ENCODE measurements at regions not wholly inside any gene's neighbourhood (a gene's known extent, or its start where the extent isn't known, plus 50 kb on each side); places are given as distances from the start of the nearest gene placed in this dataset.

DNA sequence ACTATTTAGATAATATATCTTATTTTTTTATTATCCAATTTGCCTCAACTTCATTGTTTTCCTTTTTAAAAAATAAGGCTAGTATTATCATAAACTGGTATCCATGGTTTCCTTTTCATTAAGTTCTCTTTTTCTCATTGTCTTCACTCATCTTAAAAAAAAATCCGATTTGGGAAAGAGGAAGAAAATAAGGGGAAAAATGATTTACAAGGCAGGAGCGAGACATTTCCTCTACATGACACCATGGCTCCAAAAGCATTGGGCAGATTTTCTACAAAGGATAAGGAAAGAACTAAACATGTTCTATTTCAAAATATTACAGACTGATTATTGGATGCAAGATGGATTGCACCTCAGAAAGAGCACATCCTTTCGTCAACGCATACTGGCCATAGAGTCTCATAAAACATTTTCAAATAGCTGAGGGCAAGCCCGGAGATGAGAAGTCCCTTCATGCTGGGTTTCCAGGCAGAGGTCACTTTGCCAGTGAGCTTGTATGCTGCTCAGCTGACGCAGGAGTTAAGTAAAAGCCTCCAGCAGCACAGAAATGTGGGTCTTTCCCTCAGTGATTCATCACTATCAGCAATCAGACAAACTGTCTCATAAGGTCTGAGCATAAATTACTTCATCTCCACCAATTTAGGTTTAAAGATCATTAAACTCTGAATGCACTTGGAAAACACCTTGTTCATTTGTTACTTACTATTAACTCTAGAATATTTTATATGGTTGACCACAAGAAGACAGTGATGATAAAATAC, 129.0 kb upstream of the TNFAIP3 start:
- DNase-seq: no peak

DNA sequence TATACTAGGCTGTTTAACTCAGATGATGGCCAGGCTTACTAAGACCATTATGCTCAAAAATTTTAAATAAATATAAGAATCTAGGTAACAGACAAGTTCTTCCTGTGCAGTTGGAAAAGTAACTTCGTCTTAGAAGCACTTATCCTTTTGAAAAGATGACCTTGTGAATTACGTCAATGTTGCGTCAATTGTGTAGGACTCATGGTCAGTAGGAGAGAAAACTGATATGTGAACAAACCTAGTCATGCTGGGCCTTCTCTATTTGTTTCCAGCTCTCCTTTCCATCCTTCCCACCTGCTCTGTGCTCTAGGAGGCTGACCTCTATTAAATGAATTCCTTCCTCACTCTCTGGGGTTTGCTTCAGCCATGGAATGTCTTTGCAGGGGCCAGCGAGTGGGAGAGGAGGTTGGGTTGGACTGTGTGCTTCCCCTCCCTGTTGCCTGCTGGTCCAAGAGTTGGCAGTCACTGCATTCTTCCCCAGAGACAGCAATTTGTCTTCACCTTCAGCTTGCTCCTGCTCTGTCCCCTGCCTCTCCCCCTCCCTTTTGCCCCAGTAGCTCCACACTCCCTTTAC, 128.0 kb upstream of the TNFAIP3 start:
- no peak for DNase-seq

DNA sequence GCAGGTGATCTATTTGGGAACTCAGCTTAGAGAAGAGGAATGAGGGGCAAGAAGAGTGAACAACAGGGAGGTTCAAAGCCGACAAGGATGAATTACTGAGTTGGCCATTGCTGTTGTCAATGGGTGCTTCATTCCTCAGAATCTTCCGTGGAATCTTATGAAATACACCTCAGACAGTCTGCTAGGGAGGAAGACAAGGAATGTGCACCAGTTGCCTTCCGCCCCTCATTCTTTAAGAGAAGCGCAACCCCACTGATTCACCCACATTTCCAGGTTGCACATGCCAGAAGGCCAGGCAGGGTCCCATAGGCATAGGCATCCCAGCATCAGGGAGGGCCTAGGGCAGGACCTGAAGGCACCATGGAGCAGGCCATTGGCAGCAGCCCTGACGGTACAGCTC, 127.5 kb upstream of the TNFAIP3 start:
- no peak for DNase-seq

DNA sequence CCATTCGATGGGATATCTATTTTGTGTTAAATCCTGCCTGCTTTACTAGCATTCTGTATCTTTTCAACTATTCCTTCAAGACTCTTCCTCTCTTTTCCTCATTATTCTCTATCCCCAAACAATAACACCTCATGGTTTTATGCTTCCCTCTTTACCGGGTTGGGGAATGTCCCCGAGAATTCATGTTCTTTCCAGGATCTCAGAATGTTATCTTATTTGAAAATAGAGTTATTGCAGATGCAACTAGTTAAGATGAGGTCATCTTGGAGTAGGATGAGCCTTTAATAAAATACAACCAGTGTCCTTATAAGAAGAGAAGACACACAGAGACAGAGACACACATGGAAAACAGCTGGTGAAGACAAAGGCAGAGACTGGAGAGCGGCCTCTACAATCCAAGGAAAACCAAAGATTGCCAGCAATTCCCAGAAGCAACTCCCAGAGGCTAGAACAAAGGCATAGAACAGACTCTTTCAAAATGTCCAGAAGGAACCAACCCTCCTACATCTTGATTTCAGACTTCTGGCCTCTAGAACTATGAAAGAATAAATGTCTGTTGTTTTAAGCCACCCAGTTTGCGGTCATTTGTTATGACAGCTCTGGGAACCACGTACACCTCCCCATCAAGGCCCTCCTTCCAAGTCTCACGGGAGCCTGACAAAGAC, 126.8 kb upstream of the TNFAIP3 start:
- no peak for DNase-seq

DNA sequence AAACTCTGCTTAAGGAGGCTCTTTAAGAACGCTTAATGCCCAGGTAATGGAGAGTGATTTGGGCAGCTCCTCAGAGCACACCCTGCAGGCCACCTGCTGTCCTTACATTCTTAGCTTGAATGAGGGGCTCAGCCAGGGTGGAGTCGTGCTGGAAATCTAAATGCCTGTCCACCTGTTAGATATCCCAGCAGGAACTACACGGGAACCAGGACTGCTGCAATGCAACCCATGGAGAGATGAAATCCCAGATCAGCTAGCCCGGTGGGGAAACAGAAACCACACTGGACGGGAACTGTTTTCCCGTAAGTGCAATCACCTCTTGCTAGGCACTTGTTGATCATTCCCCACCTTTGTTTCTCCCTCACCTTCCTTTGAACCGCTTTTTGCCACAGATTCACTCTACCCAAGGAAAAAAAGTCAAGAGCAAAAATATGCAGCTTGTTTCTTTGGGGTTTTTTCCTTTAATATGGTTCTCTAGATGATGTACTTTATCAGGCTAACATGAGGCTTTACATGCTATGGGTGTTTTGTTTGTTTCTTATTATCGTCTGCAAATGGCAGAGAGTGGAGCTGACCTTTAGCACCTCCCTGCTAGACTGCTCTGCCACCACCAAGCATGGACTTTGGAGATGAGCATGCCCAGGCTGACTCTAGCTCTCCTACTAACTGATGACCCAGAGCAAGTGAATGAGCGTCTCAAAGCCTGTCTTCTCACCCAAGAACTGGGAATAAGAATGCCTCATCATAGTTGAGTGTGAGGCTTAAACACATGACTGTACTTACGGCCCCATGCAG, 125.9 kb upstream of the TNFAIP3 start:
- no peak for DNase-seq

DNA sequence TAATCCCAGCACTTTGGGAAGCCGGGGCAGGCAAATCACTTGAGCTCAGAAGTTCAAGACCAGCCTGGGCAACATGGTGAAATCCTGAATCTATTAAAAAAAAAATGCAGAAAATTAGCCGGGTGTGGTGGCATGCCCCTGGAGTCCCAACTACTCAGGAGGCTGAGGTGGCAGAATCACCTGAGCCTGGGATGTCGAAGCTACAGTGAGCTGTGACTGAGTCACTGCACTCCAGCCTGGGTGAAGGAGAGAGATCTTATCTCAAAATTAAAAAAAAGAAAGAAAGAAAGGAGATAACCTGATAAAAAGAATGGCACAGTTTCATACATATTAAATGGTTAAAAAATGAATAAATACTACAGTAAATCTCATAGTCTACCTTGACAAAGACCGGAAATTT, 123.6 kb upstream of the TNFAIP3 start:
- DNase-seq: no peak

DNA sequence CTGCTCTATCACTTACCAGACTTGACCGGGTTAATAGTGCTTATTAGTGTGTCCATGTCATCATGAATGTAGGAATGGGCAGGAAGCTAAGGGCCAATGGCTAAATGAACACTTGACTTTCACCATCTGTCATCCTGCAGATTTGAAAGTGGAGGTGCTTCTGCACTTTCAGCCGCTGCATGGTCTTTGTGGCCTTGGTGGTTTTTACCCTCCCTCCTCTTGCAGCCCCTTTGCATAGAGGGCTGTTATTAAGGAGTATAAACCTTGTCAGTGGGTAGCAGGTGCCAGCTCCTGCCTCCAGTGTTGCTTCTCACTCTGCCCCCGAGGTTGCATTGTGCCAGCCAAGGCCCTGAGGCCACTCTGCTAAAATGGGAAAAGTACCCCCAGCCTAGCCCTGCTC, 122.2 kb upstream of the TNFAIP3 start:
- no peak for DNase-seq

DNA sequence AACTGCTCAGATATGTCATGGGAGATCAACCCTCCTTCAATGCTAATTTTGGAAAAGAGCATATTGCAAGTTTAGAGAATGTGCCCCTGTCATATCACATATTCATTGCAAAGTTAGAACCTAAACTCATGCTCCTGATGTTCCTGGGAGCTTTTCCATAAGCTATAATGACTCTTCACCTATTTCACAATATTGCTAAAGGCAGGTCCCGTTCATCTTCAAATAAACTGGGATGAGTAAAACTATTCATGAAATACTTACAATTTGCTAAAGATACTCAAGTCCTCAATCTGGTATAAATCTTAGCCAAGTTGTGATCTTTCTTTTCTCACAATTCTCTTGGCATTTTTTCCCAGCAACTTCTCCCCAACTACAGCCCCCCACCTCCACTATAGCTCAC, 121.7 kb upstream of the TNFAIP3 start:
- no peak for DNase-seq

DNA sequence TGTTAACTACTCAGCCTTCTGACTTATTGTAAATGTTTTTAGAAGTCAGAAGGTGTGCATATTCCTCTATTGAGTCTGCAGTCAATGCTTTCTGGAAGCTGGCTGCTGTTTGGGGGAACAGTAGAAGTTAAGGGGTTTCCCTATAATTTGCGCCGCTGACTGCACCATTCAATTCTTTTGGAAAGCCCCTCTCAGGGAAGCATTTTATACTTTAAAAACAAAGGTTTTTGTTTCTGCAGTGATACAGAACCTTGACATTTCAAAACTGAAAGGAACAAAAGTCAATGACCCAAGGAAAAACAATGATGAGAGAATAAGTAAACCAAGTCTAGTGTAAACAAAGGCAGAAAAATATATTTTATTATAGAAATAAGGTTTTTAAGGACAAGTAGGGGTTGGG, 120.8 kb upstream of the TNFAIP3 start:
- no peak for DNase-seq

DNA sequence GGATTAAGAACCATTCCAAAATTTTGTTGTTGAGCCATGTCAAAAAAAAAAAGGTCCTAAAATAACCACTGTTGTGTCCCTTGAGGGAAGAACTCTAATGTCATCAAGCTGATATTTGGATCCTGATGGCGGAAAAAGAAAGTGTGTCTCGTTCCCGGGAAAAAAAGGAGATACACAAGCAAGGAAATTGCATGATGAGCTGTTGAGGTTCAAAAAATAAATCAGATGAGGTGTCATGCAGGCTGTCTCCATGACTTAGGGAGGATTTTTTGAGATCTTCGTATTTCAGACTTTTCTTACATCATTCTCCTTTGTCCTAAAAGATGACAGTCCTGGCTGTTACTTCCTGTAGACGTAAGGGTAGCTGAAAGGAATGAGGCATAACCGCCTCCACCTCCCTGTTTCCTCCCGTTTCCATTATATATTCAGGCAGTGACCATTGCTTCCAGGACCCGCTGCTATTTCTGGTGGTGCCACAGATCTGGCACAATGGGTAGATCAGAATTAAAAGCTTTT, 117.3 kb upstream of the TNFAIP3 start:
- DNase-seq: no peak

DNA sequence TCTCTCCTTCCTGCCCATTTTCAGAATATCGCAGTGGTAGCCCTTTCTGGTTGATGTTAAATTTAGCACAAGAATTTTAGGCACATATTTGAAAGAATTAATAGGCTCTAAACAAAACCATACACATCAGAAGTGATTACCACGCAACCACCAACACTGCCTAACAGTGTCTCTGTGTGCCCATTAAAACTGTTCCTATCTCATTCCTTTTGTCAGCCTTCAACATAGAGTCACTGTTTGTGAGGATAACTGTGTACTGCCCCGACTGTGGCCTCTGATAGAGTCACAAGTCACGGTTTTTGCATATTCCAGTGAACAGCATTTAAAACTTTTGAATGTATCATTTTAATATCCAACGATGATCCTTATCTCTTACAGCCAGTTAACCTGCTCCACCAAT, 116.8 kb upstream of the TNFAIP3 start:
- no peak for DNase-seq

DNA sequence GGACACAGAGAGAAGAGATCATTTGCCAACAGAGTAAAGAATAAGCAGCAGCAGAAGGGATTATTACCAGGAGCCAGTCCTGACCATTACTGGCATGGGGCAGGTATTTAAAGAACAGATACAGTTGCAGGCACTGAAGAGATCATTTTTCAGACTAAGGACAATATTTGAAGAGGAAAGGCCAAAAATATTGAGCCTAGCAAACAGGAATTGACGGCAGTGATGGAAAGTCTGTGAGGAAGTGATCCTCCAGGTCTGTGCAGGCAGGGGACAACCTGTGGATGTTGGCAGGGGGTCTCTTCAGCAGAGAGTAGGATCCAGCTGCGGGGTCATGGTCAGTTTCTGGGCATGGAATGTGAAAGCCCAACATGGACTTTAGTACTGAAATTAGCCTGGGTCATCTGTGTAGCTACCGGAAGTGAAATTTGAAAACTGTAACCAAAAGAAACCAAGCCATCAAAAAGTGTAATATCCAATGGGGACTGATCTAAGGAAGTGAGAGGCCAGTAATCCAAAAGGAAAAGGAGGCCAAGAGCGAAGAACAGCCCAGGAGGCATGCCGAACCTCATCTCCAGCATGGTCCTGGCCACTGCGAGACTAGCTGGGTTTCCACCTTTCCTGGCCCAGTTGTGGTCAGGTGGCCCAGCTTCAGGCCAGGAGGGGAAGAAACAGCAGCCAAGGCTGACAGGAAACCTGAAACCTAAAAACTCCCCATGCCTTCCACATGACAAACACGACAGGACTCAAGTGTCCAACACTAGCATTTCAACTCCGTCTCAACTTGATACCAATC, 115.1 kb upstream of the TNFAIP3 start:
- DNase-seq: no peak

DNA sequence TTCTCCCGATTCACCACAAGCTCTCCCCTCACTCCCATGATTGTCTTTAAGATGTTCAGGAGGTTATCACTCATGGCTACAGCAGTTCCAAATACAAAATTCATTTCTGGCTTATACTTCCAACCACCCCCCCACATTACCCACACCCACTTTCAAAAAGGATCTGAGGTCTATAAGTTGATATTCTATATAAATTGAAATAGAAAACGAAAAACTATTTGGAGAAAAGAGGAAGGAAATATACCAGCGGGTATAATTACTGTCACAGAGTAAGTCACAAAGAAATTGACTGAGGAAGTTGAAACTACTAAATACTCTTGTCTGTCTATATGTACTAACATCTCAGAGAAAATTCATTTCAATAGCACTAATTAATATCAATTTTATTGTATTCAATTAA, 112.7 kb upstream of the TNFAIP3 start:
- DNase-seq: no peak

DNA sequence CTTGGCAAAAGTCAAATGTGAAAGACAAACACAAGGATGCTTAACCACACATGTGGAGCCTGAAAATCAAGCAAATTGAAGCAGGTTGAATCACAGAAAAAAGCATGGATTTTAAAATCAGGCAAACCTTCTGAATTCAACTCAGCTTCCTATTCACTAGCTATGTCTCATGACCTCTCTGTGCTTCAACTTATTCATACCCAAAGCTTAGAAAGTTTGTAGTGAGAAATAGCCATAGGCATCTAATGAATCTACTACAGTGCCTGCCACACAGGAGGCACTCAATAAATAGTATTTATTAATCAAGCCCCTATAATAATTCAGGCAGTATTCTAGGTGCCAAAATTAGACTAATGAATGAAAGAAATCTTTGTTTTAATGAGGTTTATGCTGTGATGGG, 112.2 kb upstream of the TNFAIP3 start:
- DNase-seq: no peak

DNA sequence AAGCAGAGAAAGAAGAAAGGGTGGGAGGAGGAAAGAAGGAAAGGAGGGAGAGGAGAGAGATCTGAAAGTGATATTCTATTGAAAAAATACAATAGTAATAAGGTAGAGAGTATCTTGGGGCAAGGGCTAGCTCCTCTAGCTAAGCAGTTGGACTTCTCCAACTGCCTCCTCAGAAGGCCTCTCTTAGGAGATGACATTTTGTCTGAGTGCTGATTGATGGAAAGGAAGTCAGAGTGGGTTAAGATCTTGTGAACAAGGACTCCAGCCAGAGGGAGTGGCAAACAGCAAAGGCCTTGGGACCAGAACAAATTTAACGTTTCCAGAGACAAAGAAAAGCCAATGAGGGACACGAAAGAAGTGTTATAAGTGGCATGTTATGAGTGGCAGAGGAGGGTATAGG, 111.8 kb upstream of the TNFAIP3 start:
- DNase-seq: no peak

DNA sequence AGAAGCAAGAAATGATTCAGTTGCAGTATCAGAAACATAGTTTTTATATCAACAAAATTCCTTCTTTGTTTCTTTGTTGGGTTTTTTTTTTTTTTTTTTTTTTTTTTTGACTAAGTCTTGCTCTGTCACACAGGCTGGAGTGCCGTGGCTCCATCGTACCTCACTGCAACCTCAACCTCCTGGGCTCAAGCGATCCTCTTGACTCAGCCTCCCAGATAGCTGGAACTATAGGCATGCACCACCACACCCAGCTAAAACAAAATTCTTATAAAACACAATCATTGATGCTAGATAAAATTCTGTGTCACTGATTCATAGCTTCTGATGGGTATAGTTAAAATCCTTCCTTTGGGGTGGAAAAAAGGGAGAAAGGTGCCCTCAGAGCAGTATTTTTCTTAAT, 110.3 kb upstream of the TNFAIP3 start:
- no peak for DNase-seq

DNA sequence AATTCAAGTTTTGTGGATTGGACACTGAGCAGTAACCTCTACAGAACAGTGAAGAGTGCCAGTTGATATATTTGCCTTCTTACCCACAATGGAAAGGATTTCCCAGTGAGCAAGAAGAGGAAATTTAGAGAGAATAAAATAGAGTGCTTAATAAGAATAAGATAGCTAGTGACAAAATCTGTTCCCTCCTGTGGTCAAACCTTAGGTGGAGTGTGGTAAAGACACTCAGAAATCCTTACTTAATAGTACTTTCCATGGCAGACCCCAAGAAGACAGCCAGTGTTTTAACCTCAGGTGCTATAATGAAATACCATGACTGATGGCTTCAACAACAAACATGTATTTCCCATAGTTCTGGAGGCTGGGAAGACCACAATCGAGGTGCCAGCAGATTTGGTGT, 108.4 kb upstream of the TNFAIP3 start:
- no peak for DNase-seq

DNA sequence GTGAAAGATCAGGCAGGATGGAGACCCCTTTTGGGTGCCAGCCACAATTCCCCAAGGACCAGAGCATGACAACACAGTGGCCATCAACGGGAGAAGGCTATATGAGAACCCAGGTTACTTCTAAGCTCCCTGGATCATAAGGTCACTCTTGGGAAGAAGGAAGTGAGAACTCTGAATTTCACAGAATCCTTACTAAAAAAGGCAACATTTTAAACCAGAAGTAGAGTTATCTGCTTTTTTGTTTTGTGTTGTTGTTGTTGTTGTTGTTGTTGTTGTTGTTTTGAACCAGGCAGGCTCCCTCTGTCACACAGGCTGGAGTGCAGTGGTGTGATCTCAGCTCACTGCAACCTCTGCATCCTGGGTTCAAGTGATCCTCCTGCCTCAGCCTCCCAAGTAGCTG, 107.4 kb upstream of the TNFAIP3 start:
- DNase-seq: no peak

DNA sequence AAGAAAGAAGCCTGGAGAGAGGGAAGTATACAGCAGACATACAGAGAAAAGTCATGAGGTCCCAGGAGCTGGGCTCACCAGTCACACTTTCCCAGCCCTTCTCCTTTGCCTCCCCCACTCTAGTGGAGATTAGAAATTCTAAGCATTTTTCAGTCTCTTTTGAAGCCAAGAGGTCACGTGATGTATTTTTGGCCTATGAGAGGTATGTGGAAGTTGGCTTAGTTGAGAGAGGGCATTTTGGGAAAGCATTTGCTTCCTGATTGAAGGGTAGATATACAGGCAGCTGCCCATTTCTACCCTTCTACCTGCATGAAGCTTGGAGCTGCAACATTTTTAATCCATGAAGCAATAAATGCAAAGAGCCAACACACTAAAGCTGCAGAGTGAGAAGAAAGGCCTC, 106.0 kb upstream of the TNFAIP3 start:
- no peak for DNase-seq

DNA sequence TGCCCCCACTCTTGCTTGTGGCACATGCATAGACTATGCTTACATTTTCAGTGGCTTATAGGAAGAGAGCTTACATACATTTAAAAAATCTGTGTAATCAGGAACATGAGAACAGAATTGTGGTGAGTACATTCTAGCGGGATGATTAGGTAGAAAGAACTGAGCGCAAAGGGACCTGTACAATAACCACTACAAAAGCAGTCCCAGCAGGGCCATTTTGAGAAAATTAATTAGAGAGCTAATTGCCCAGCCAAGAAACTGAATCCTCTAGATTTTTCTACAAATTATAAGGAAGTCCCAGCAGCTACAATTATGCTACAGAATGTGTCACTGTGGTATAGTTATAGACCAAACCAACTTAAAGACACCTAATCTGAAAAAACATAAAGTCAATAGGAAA, 105.6 kb upstream of the TNFAIP3 start:
- no peak for DNase-seq

DNA sequence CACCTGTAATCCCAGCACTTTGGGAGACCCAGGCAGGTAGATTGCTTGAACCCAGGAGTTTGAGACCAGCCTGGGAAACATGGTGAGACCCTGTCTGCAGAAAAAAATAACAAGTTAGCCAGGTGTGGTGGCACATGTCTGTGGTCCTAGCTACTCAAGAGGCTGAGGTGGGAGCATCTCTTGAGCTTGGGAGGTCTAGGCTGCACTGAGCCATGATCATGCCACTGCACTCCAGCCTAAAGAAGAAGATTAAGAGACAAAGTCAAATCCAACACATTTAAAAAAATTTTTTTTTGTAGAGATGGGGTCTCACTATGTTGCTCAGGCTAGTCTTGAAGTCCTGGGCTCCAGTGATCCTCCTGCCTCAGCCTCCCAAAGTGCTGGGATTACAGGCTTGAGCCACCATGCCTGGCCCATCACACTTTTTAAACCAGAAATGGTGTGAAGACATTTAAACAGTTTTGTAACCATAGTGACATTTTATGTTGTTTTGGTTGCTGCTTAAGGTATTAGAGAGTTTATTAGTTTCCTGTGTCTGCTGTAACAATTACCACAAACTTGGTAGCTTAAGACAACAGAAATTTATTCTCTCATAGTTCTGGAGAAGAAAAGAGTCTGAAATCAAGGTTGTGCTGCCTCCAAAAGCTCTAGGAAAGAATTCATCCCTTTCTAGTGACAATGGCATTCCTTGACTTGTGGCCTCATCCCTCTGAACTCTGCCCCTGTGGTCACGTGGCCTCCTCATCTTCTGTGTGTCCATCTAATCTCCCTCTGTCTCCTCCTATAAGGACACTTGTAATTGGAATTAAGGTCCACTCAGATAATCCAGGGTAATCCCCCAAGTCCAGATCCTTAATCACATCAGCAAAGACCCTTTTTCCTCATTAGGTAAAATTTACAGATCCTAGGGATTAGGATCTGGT, 104.6 kb upstream of the TNFAIP3 start:
- DNase-seq: no peak

DNA sequence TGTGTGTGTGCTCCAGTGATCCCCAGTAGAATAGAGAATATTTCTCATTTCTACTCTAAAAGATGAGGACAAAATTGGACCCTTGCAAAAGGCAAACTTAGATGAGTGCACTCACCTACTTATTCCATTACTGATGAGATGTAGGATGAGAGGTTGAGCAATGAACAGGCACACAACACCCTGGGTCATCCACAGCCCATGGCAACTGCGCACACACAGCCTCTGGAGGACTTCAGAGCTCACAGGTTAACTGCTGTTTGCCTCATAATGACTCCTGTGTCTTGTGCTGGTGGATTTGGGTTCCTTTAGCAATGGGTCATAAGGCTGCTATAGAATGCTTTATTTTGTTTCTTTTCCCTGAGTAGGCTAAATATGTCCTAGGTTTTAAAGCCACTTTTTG, 103.6 kb upstream of the TNFAIP3 start:
- no peak for DNase-seq
